ENCODE measurements at regions not wholly inside any gene's neighbourhood (a gene's known extent, or its start where the extent isn't known, plus 50 kb on each side); places are given as distances from the start of the nearest gene placed in this dataset.

- no peak for DNase-seq
Observed at GRCh38 chr13:73695325-73695724, 438.9 kb downstream of the KLF12 start.

- DNase-seq: no peak
Observed at GRCh38 chr13:73693215-73693614, 441.0 kb downstream of the KLF12 start.

- DNase-seq: no peak
Observed at GRCh38 chr13:73691891-73692290, 442.3 kb downstream of the KLF12 start.

GRCh38 chr13:73687929-73688328 is 446.3 kb downstream of the KLF12 start:
- no peak for DNase-seq

- DNase-seq: no peak
Observed at GRCh38 chr13:73687087-73687486, 447.1 kb downstream of the KLF12 start.

- DNase-seq: no peak
Observed at GRCh38 chr13:73684750-73685149, 449.5 kb downstream of the KLF12 start.

GRCh38 chr13:73684286-73684685 is 449.9 kb downstream of the KLF12 start:
- no peak for DNase-seq

- DNase-seq: no peak
Observed at GRCh38 chr13:73683746-73684145, 450.5 kb downstream of the KLF12 start.

- DNase-seq: no peak
Observed at GRCh38 chr13:73681779-73682178, 452.4 kb downstream of the KLF12 start.

- DNase-seq: no peak
Observed at GRCh38 chr13:73681015-73681414, 453.2 kb downstream of the KLF12 start.

GRCh38 chr13:73677048-73677601 is 457.1 kb downstream of the KLF12 start:
- DNase-seq: no peak

- DNase-seq: no peak
Observed at GRCh38 chr13:73676550-73677047, 457.6 kb downstream of the KLF12 start.

- no peak for DNase-seq
Observed at GRCh38 chr13:73675821-73676220, 458.4 kb downstream of the KLF12 start.

- DNase-seq: no peak
Observed at GRCh38 chr13:73674570-73674969, 459.6 kb downstream of the KLF12 start.

- DNase-seq: no peak
Observed at GRCh38 chr13:73673931-73674330, 460.3 kb downstream of the KLF12 start.

- no peak for DNase-seq
Observed at GRCh38 chr13:73672492-73672891, 461.7 kb downstream of the KLF12 start.

GRCh38 chr13:73671732-73672131 is 462.5 kb downstream of the KLF12 start:
- DNase-seq: no peak

GRCh38 chr13:73671011-73671410 is 463.2 kb downstream of the KLF12 start:
- DNase-seq: no peak

GRCh38 chr13:73667756-73668155 is 466.4 kb downstream of the KLF12 start:
- no peak for DNase-seq

GRCh38 chr13:73665261-73665660 is 468.9 kb downstream of the KLF12 start:
- DNase-seq: no peak

- DNase-seq: no peak
Observed at GRCh38 chr13:73664851-73665250, 469.4 kb downstream of the KLF12 start.

- no peak for DNase-seq
Observed at GRCh38 chr13:73662833-73663232, 471.4 kb downstream of the KLF12 start.

GRCh38 chr13:73661687-73662425 is 472.3 kb downstream of the KLF12 start:
- no peak for DNase-seq

GRCh38 chr13:73661066-73661465 is 473.1 kb downstream of the KLF12 start:
- DNase-seq: no peak

GRCh38 chr13:73658639-73659038 is 475.6 kb downstream of the KLF12 start:
- no peak for DNase-seq
